ENCODE measurements at regions not wholly inside any gene's neighbourhood (a gene's known extent, or its start where the extent isn't known, plus 50 kb on each side); places are given as distances from the start of the nearest gene placed in this dataset.

- no peak for TF ChIP-seq CTCF (IDR thresholded peaks at IDR 0.05; ENCODE audit: low read length)
- no peak for TF ChIP-seq EZH2 (IDR thresholded peaks at IDR 0.05; ENCODE audit: borderline replicate concordance, low read length)
Measured at GRCh38 chr22:22187299-22187698, 57.3 kb upstream of the VPREB1 start.

All from OCI-LY1 (cell line).